Ascending aorta (tissue), 2 donors: ENCODE measurements at regions not wholly inside any gene's neighbourhood (a gene's known extent, or its start where the extent isn't known, plus 50 kb on each side); places are given as distances from the start of the nearest gene placed in this dataset.
"Not testable (repeated sequence)": the region's sequence is repeated elsewhere in the genome, so short reads cannot be mapped to it uniquely, and the experiment has no call there.

Source experiments
- DNase-seq, 2 donors: peaks; one replicate each; pipeline ENCODE4 v3.0.0-alpha.2; 2019; ENCODE audit warnings: low spot score in 2 of 2
- H3K27ac ChIP-seq, 2 donors: fragments of 200-600 bp; sonication (generic); one replicate each; pipeline ENCODE4 v1.5.1; 2016 to 2017; ENCODE audit warnings: mild to moderate bottlenecking in 1 of 2
- H3K27me3 ChIP-seq: fragments of 200-600 bp; sonication (generic); one replicate; pipeline ENCODE4 v1.5.1; 2017
- H3K36me3 ChIP-seq, 2 donors: fragments of 200-600 bp; sonication (generic); one replicate each; pipeline ENCODE4 v1.5.1; 2016
- H3K4me1 ChIP-seq, 2 donors: fragments of 200-600 bp; sonication (generic); one replicate each; pipeline ENCODE4 v1.5.1; 2016 to 2017; ENCODE audit warnings: mild to moderate bottlenecking in 1 of 2
- H3K4me3 ChIP-seq, 2 donors: fragments of 200-600 bp; sonication (generic); one replicate each; pipeline ENCODE4 v1.5.1; 2016 to 2017; ENCODE audit warnings: mild to moderate bottlenecking in 1 of 2
- H3K9me3 ChIP-seq, 2 donors: fragments of 200-600 bp; sonication (generic); one replicate each; pipeline ENCODE4 v1.5.1; 2016
- CTCF ChIP-seq, 3 experiments: fragments of 200-600 bp in 2 of 3; fragments of 450-650 bp in 1 of 3; sonication (generic) in 2 of 3; IDR thresholded peaks; one replicate each; pipeline ENCODE4 v1.5.1; 2016 to 2019; ENCODE audit warnings: antibody characterized with exemption in 3 of 3, mild to moderate bottlenecking in 1 of 3, moderate library complexity in 1 of 3
- intact Hi-C: fragments of 100-400 bp; cut with DNase I; formaldehyde crosslinking; loops from one replicate; pipeline ENCODE4 v1.15.1; 2023

- Histone ChIP-seq H3K9me3 (no peaks in the 10 kb centered on the region), H3K27me3 (no peaks in the 10 kb centered on the region), H3K27ac (no peak overlapping the region), H3K4me1 (no peaks in the 10 kb centered on the region), H3K36me3 (no peaks in the 10 kb centered on the region), H3K4me3 (no peak overlapping the region)
- no peak for TF ChIP-seq CTCF (IDR thresholded peaks at IDR 0.05)
- intact Hi-C loops: no loop called here
- no peak for DNase-seq
Measured at GRCh38 chr12:74169607-74170006, 368.0 kb upstream of the ATXN7L3B start.

- Histone ChIP-seq H3K9me3 (peaks cover 0 to 6% of the 10 kb centered on the region in 2 donors), H3K4me3 (no peak overlapping the region), H3K4me1 (no peaks in the 10 kb centered on the region), H3K27me3 (no peaks in the 10 kb centered on the region), H3K36me3 (no peaks in the 10 kb centered on the region), H3K27ac (no peak overlapping the region)
- no peak for DNase-seq
- no peak for TF ChIP-seq CTCF (IDR thresholded peaks at IDR 0.05)
- intact Hi-C loops: no loop called here
Measured at GRCh38 chr12:74170645-74171477, 366.8 kb upstream of the ATXN7L3B start.

GRCh38 chr12:74171478-74171909 is 366.1 kb upstream of the ATXN7L3B start:
- H3K27me3 ChIP-seq: no peaks in the 10 kb centered on the region
- DNase-seq: no peak
- no peaks in the 10 kb centered on the region for H3K4me1 ChIP-seq
- TF ChIP-seq CTCF (IDR thresholded peaks at IDR 0.05): no peak
- intact Hi-C loops: no loop called here
- no peaks in the 10 kb centered on the region for H3K36me3 ChIP-seq
- H3K9me3 ChIP-seq: peaks cover 0 to 6% of the 10 kb centered on the region in 2 donors
- H3K4me3 ChIP-seq: no peak overlapping the region
- no peak overlapping the region for H3K27ac ChIP-seq

- H3K4me3 ChIP-seq, H3K36me3 ChIP-seq, DNase-seq, H3K4me1 ChIP-seq, intact Hi-C loops, H3K9me3 ChIP-seq, H3K27ac ChIP-seq, H3K27me3 ChIP-seq: not testable (repeated sequence)
Measured at GRCh38 chr12:74174961-74175360, 362.7 kb upstream of the ATXN7L3B start.

- intact Hi-C loops: no loop called here
- H3K4me3 ChIP-seq: no peak overlapping the region
- H3K9me3 ChIP-seq: no peaks in the 10 kb centered on the region
- H3K36me3 ChIP-seq: no peaks in the 10 kb centered on the region
- DNase-seq: no peak
- no peak overlapping the region for H3K27ac ChIP-seq
- no peaks in the 10 kb centered on the region for H3K4me1 ChIP-seq
- no peak for TF ChIP-seq CTCF (IDR thresholded peaks at IDR 0.05)
- H3K27me3 ChIP-seq: no peaks in the 10 kb centered on the region
Measured at GRCh38 chr12:74185360-74185759, 352.3 kb upstream of the ATXN7L3B start.

GRCh38 chr12:74193191-74193590 is 344.4 kb upstream of the ATXN7L3B start:
- no peak for TF ChIP-seq CTCF (IDR thresholded peaks at IDR 0.05)
- no peak overlapping the region for H3K27ac ChIP-seq
- H3K4me1 ChIP-seq: no peaks in the 10 kb centered on the region
- H3K36me3 ChIP-seq: no peaks in the 10 kb centered on the region
- H3K4me3 ChIP-seq: no peak overlapping the region
- no peaks in the 10 kb centered on the region for H3K27me3 ChIP-seq
- no peak for DNase-seq
- H3K9me3 ChIP-seq: no peaks in the 10 kb centered on the region
- intact Hi-C loops: no loop called here
